ENCODE measurements at regions not wholly inside any gene's neighbourhood (a gene's known extent, or its start where the extent isn't known, plus 50 kb on each side); places are given as distances from the start of the nearest gene placed in this dataset.

DNA sequence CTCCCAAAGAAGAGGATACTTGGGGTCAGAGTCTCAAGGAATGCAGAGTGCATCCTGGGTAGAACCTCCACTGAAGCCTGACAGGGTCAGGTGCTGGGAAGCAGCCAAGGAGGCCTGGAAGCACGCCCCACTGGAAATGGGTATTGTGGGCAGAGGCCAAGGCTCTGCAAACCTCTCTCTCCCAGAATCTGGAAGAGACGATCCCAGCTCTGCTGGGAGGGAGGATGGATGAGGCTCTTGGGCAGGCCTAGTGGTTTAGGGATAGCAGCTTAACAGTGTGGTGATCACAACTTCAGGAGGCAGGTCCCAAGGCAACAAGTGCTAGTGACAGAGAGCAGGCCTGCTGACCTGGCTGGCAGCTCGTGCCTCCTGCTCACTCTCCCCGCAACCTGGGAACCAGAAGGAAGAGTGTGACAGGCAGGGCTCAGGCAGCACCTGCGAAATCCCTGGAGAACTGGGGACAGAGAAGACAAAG is 641.0 kb downstream of the PLPP3 start:
- TF ChIP-seq, protein P1, sequence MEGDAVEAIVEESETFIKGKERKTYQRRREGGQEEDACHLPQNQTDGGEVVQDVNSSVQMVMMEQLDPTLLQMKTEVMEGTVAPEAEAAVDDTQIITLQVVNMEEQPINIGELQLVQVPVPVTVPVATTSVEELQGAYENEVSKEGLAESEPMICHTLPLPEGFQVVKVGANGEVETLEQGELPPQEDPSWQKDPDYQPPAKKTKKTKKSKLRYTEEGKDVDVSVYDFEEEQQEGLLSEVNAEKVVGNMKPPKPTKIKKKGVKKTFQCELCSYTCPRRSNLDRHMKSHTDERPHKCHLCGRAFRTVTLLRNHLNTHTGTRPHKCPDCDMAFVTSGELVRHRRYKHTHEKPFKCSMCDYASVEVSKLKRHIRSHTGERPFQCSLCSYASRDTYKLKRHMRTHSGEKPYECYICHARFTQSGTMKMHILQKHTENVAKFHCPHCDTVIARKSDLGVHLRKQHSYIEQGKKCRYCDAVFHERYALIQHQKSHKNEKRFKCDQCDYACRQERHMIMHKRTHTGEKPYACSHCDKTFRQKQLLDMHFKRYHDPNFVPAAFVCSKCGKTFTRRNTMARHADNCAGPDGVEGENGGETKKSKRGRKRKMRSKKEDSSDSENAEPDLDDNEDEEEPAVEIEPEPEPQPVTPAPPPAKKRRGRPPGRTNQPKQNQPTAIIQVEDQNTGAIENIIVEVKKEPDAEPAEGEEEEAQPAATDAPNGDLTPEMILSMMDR (IDR thresholded peaks at IDR 0.05; ENCODE audit: insufficient read depth, low read length, poor library complexity, severe bottlenecking) = no peak
- Histone ChIP-seq H3K4me3 (replicated peaks; ENCODE audit: low read depth, low read length) (no peak overlapping the region), H3K27me3 (replicated peaks; ENCODE audit: control insufficient read depth, insufficient read depth, low read length) (no peaks in the 10 kb centered on the region), H3K36me3 (ENCODE audit: control insufficient read depth, insufficient read depth, low read length) (no peaks in the 10 kb centered on the region)
- DNase-seq (ENCODE audit: extremely low read depth, insufficient read length) = no peak

DNA sequence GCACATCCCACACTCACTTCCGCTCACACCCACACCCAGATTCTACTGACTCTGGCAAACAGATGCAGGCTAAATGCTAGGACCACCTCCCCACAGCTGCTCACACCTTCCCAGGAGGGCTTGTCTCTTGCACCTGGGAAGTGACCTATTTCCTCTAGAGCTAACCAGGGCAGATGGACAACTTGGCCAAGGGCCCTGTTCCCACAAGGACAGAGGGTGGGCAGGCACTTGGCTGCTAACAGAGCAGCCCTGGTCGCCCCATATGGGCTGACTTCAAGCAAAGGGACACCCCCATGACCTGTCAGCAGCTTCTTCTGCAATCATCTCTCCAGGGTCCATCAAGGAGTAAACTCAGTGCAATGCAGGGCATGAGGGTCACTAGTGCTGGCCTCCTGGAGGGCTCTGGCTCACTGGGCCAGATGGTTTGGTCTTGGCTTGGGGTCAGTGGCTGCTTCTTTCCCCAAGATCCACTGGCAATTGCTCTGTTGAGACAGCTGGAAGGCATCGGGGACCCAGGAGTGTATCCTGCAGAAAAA is 641.5 kb downstream of the PLPP3 start:
- Histone ChIP-seq H3K4me3 (replicated peaks; ENCODE audit: low read depth, low read length) (no peak overlapping the region), H3K36me3 (ENCODE audit: control insufficient read depth, insufficient read depth, low read length) (no peaks in the 10 kb centered on the region), H3K27me3 (replicated peaks; ENCODE audit: control insufficient read depth, insufficient read depth, low read length) (no peaks in the 10 kb centered on the region)
- DNase-seq (ENCODE audit: extremely low read depth, insufficient read length) = no peak
- TF ChIP-seq, protein P1 (IDR thresholded peaks at IDR 0.05; ENCODE audit: insufficient read depth, low read length, poor library complexity, severe bottlenecking) = no peak

DNA sequence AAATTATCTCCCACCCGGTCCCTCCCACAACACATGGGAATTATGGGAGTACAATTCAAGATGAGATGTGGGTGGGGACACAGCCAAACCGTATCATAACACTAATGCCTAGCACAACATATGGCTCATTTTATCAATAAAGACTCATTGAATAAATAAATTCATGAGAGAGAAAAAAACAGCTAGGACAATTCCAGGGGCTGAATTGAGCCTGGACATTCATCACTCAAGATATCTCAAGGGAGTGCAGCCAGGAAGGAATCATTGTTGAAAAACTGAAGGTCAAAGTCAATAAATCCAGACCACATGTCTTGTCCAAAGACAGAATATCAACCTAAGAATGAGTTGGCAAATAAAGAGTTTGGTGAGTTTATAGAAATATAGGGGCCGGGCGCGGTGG is 644.1 kb downstream of the PLPP3 start:
- H3K36me3 ChIP-seq (ENCODE audit: control insufficient read depth, insufficient read depth, low read length) = no peaks in the 10 kb centered on the region
- H3K27me3 ChIP-seq (replicated peaks; ENCODE audit: control insufficient read depth, insufficient read depth, low read length) = no peaks in the 10 kb centered on the region
- TF ChIP-seq, protein P1 (IDR thresholded peaks at IDR 0.05; ENCODE audit: insufficient read depth, low read length, poor library complexity, severe bottlenecking) = no peak
- no peak for DNase-seq (ENCODE audit: extremely low read depth, insufficient read length)
- no peak overlapping the region for H3K4me3 ChIP-seq (replicated peaks; ENCODE audit: low read depth, low read length)

DNA sequence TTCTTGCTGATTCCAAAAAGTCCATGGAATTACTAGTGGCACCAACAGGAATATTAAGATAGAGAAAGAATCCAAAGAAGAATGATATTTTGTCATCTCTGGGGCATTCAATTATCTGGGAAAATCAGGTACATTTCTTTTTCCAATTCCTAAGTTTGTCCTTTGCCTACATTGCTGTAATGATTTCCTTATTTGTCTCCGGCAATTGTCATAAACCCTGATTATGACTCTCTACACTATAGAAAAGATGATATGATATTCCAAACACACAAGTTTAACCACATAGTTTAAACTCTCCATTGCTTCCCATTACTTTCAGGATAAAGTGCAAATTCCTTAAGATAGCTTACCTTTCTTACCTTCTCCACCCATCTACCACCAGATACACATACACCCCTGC is 647.0 kb downstream of the PLPP3 start:
- Histone ChIP-seq H3K36me3 (ENCODE audit: control insufficient read depth, insufficient read depth, low read length) (no peaks in the 10 kb centered on the region), H3K27me3 (replicated peaks; ENCODE audit: control insufficient read depth, insufficient read depth, low read length) (no peaks in the 10 kb centered on the region; the same call in 1 of the 2 replicates), H3K4me3 (replicated peaks; ENCODE audit: low read depth, low read length) (no peak overlapping the region)
- DNase-seq (ENCODE audit: extremely low read depth, insufficient read length) = no peak
- TF ChIP-seq, protein P1 (IDR thresholded peaks at IDR 0.05; ENCODE audit: insufficient read depth, low read length, poor library complexity, severe bottlenecking) = no peak

DNA sequence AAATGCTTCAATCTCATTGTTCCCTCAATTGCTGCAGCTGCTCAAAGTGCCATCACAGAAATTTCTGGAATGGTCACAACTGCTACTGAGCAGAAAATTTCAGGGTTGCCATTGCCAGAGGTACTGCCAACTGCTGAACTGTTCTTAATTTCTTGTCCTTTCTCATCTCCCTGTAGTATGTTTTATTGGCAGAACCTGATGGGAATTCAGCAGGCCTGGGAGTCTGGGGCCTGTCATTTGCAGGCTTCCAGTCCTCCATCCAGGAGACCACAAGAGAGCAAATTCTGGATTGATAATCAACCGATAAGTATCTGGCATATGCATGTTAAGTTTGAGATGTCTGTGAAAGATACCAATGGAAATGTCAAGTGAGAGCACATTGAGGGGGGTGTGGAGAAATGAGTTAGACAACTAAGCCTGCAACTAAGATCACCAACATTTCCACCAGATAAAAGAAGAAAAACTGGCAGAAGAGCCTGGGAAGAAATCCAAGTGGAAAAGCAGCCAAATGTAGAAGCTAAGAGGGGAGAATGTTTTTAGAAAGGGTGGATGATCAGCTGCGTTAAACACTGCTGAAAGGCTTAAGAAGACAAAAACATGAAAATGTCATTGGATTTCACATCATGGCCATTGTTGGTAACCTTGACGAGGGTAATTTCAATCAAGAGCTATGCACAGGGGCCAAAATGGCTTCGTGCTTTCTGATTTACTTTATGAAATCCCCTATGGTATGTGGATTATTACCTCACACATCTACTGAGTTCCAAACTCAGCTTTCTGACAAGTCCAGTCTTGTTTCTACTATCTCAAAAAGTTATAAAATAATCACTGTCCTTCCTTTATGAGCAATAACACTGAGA is 648.1 kb downstream of the PLPP3 start:
- TF ChIP-seq, protein P1 (IDR thresholded peaks at IDR 0.05; ENCODE audit: insufficient read depth, low read length, poor library complexity, severe bottlenecking) = no peak
- DNase-seq (ENCODE audit: extremely low read depth, insufficient read length) = no peak
- Histone ChIP-seq H3K4me3 (replicated peaks; ENCODE audit: low read depth, low read length) (no peak overlapping the region), H3K27me3 (replicated peaks; ENCODE audit: control insufficient read depth, insufficient read depth, low read length) (no peaks in the 10 kb centered on the region; the same call in 1 of the 2 replicates), H3K36me3 (ENCODE audit: control insufficient read depth, insufficient read depth, low read length) (no peaks in the 10 kb centered on the region)

All from GM06990 (cell line).